ENCODE measurements at regions not wholly inside any gene's neighbourhood (a gene's known extent, or its start where the extent isn't known, plus 50 kb on each side); places are given as distances from the start of the nearest gene placed in this dataset.

DNA sequence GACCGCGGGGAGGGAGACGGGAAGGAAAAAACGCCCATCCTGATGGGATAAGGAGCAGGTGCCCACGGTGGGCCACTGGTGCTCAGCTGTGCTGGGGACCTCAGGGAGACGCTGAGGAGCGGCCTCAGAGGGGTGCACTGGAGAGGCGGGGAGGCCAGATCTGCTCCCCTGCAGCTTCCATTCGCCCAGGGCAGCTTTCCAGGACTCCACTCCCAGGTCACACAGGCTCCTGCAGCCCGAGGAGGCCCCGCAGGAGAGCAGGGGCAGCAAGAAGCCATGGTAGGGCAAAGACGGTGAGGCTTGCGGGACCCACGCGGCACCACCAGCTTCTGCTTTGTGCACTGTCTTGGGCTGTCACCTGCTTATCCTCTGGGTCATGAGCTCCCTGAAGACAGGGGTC, 82.5 kb upstream of the SULF2 start:
- TF ChIP-seq, protein P1, sequence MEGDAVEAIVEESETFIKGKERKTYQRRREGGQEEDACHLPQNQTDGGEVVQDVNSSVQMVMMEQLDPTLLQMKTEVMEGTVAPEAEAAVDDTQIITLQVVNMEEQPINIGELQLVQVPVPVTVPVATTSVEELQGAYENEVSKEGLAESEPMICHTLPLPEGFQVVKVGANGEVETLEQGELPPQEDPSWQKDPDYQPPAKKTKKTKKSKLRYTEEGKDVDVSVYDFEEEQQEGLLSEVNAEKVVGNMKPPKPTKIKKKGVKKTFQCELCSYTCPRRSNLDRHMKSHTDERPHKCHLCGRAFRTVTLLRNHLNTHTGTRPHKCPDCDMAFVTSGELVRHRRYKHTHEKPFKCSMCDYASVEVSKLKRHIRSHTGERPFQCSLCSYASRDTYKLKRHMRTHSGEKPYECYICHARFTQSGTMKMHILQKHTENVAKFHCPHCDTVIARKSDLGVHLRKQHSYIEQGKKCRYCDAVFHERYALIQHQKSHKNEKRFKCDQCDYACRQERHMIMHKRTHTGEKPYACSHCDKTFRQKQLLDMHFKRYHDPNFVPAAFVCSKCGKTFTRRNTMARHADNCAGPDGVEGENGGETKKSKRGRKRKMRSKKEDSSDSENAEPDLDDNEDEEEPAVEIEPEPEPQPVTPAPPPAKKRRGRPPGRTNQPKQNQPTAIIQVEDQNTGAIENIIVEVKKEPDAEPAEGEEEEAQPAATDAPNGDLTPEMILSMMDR (IDR thresholded peaks at IDR 0.05; ENCODE audit: extremely low read depth, insufficient read depth, missing control alignments), result no peak
- in situ Hi-C loops (cut with MboI; ENCODE audit: low pct_unique_long_range_greater_than_20kb, low sequenced_read_pairs, unreplicated experiment), result no loop called here
- no peak for DNase-seq (ENCODE audit: low spot score)

DNA sequence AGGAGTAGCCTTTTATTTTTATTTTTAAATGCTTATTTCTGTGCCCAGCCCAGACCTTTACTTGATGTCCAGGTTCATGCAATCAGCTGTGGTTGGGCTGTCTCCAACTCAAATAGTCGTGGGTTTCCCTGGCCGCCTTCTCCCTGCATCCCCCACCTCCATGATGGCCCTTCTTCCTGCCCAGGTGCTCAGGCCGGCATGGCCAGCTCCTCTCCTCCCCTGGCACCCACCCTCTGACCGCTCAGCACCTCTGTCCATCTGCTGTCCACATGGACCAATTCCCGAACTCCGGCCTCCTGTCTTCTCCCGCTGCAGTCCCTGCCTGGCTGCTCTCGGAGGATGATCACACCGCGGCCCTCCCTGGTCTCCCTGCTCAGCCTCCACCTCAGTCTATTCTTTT, 81.2 kb upstream of the SULF2 start:
- DNase-seq (ENCODE audit: low spot score), result no peak
- in situ Hi-C loops (cut with MboI; ENCODE audit: low pct_unique_long_range_greater_than_20kb, low sequenced_read_pairs, unreplicated experiment), result no loop called here
- TF ChIP-seq, protein P1 (IDR thresholded peaks at IDR 0.05; ENCODE audit: extremely low read depth, insufficient read depth, missing control alignments), result no peak

DNA sequence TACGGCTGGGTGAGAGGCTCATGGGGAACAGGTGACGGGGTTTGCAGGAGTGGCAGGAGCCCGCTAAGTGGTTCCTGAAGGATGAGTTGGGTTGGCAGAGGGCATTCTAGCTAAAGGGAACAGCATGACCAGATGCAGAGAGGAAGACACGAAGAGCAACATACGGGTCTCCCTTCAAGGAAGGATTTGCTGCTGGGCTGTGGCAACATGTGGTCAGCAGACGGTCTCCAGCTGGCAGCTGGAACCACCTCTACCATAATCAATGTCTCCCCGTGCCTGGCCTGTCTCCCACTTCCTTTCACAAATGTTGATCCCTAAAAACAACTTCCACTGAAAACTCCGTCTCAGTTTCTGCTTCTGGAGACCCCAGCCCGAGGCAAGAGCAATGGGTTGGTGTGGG, 80.6 kb upstream of the SULF2 start:
- TF ChIP-seq, protein P1 (IDR thresholded peaks at IDR 0.05; ENCODE audit: extremely low read depth, insufficient read depth, missing control alignments), result no peak
- in situ Hi-C loops (cut with MboI; ENCODE audit: low pct_unique_long_range_greater_than_20kb, low sequenced_read_pairs, unreplicated experiment), result no loop called here
- no peak for DNase-seq (ENCODE audit: low spot score)

DNA sequence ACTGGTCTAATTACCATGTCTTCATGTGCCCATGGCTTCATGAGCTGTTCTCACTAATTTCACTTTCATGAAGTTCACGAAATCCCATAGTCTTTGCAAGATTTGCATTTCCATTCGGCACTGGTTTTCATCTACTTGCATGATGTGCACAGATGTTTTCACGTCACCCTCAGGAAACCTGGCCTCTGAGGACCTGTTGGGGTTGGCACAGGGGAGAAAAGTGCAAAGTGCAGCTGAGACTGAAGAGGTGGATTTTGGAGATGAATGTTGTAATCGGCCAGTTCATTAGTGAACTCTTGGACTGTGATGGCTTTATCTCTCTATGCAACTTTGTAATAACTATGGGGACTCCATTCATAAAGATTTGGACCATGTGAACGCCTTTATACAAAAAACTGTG, 80.2 kb upstream of the SULF2 start:
- no peak for DNase-seq (ENCODE audit: low spot score)
- TF ChIP-seq, protein P1 (IDR thresholded peaks at IDR 0.05; ENCODE audit: extremely low read depth, insufficient read depth, missing control alignments), result no peak
- in situ Hi-C loops (cut with MboI; ENCODE audit: low pct_unique_long_range_greater_than_20kb, low sequenced_read_pairs, unreplicated experiment), result no loop called here

DNA sequence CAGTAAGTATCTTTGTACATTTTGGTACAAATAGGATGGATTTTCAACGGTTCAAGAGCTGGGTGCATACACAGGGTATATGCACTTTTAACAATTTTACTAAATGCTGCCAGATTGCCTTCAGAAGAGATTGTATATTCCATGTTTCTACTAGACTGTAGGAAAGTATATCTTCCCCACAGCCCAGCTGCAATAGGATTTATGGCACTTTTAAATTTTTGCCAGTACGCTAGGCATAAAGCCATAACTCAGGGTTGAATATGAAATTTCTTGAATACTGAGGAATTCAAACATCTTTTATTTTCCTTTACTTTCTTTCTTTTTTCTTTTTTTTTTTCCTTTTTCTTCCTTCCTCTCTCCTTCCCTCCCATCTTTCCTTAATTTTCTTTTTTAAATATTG, 78.7 kb upstream of the SULF2 start:
- TF ChIP-seq, protein P1 (IDR thresholded peaks at IDR 0.05; ENCODE audit: extremely low read depth, insufficient read depth, missing control alignments), result no peak
- no peak for DNase-seq (ENCODE audit: low spot score)
- in situ Hi-C loops (cut with MboI; ENCODE audit: low pct_unique_long_range_greater_than_20kb, low sequenced_read_pairs, unreplicated experiment), result no loop called here

DNA sequence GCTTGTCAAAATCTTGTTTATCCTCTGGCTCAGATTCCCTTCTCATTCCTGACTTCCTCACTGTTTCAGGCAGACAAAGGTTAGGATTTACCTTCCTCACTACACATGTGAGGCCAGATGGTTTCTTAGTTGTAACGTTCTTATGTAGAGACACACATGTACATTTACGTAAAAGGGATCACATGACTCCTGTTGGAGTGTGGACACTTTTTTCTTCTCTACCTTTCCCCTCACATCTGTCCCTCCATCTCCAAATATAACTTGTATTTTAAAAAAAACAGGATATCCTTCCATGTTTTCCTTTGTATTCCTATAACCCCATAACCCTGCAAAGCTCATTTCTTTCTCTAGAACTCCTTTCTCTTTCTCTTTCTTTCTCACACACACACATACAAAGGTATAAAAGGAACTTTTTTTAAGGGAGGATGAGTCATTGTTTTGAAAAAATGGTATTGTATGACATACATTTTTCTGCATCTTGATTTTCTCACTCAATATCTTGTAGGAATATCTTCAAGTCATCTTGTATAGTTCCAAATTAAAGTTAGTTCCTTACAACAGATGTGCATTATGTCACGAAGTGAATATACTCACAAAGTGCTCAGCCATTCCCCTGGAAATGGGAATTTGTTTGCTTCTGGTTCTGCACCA, 78.2 kb upstream of the SULF2 start:
- TF ChIP-seq, protein P1 (IDR thresholded peaks at IDR 0.05; ENCODE audit: extremely low read depth, insufficient read depth, missing control alignments), result no peak
- no peak for DNase-seq (ENCODE audit: low spot score)
- in situ Hi-C loops (cut with MboI; ENCODE audit: low pct_unique_long_range_greater_than_20kb, low sequenced_read_pairs, unreplicated experiment), result no loop called here
